DMS 273 (cell line): ENCODE measurements at regions not wholly inside any gene's neighbourhood (a gene's known extent, or its start where the extent isn't known, plus 50 kb on each side); places are given as distances from the start of the nearest gene placed in this dataset.

Experiments
- DNase-seq: peaks from one replicate; lab custom pipeline; 2025; ENCODE audit not compliant: unreplicated experiment; lab: John Stamatoyannopoulos, UW

- no peak for DNase-seq
Measured at GRCh38 chr11:115765803-115766239, 261.6 kb upstream of the CADM1 start.

DNA sequence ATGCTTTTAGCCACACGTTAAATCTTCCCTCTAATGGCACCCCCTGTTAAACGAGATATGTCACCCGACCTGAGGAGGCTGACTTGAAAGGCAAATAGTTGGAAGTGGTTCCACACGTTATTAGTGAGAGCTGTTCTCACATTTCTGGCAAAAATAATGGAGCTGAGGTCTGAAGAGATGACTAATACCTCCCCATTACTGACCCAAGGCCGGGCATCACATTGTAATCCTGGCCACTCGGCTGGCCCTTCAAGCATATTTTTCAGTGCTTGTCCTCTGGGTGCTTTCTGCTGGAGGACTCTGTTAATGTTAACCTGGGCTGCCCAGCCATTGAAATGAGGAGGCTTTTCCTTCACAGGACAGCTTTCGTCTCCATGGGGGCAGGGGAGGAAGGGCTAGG, 260.0 kb upstream of the CADM1 start:
- DNase-seq: no peak

- DNase-seq: no peak
Measured at GRCh38 chr11:115761817-115762216, 257.6 kb upstream of the CADM1 start.

DNA sequence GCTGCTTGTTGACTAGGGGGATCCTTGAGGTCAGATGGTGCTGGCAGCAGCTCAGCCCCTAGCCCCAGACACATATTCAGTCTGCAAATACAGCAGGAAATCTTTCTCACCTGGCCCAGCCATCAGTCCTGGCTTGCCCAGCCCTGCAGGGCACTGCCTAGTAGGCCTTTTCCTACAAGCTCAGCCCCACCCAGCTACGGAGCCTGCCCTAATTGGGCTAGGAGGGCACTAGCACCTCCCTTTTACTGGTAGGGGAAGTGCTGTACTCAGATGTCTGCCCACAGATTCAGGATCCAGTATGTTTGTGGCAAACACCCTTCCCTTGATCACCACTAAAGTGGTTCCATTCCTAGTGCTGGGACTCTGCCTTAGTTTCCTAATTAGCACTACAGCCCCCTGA, 257.1 kb upstream of the CADM1 start:
- peak; percentile 3 for DNase-seq

DNA sequence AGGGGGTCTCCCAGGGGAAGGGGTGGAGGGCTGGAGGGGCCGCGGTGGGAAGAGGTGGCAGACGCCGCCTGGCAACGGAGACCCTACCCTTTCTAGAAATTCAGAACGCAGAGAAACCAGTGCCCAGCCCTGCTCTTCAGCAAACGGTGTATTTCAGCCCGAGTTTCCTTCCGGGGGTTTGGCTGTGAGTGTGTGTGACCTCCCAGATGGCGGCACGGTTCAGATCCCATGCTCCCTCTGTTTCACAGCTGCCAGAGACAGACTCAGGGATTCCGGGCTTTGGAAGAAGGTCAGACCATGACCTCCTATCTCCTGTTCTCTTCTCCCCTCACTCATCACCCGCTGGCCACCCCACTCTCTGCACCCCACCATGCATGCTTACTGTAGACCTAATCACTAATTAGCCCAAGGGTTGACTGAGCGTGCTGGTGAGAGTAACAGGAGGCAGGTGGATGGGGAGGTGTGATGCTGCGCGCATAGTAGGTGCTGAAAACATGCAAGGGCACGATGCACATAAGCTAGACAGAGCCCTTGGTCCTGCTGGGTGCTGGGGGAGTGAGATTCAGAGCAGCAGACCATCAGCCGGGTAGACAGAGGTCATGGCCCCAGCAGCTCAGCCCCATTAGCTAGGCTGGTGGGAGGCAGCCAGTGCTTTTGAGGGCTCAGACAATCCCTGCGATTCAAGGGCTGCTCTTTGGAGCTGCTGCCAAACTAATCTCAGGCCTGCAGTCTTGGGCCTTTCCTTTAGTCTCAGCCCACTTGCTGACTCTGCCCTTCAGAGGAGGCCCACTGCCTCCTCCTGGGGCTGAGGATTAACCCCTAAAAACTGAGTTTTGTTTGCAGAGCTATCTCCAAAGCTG, 256.5 kb upstream of the CADM1 start:
- peak; percentile 51 for DNase-seq

GRCh38 chr11:115759622-115760460, 255.6 kb upstream of the CADM1 start:
- DNase-seq: peak; percentile 51

GRCh38 chr11:115758011-115758410, 253.8 kb upstream of the CADM1 start:
- DNase-seq: no peak

GRCh38 chr11:115751243-115752015, 247.2 kb upstream of the CADM1 start:
- DNase-seq: no peak

DNA sequence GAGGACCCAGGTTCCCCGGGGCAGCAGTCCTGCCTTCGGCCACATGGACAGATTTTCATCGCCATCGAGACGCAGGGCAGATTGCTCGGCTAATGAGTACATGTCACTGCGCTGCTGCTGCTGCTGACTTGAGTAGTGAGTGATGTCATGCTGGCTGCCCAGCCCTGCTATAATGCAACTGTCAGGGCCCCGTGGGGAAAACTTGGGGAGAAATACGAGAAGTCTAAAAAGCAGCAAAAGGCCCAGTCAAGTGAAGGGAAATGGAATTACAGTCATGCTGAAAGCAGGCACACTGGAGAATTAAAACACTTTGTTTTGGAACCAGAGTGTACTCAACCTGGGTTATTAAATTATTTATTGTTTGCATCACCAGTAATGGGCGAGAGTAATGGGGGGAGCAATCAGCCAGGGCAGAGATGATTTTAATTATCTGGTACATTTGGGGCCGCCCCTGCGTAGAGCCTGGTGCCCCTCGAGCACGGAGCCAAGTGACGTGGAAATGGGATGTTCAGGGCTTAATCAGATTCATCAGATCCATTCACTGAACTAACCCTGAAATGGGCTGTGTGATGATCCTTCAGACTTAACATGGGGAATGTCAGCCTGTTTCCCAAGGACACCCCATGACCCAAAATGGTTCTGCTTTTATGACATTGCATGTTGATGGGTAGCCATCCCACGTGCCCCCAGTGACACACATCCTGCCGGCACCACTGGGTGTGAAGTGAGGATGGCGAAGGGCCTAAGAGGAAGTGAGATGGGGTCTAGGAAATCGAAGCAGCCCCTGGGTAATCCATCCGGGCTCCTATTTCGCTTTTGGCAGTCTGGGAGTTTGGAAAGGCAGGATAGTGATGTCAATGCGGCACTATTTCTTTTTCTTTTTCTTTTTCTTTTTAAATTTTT, 241.6 kb upstream of the CADM1 start:
- DNase-seq: no peak

DNA sequence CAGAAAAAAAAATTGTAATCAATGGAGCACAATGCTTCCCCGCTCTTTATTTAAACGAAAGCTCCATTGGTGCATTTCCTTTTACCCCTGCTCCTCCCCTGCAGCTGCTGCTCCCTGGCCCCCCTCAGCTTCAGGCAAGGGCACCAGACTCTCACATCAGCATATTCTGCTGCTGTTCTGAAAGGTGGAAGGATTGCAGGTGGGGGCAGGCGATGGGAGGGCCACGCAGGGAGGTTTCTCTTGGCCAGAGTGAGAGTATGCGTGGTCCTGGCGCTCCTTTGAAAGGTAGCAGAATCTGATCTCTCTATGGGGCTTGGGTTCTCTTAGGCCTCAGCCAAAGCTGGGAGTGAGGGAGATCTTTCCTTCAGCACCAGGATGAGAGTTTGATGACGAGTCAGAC, 240.9 kb upstream of the CADM1 start:
- DNase-seq: no peak

DNA sequence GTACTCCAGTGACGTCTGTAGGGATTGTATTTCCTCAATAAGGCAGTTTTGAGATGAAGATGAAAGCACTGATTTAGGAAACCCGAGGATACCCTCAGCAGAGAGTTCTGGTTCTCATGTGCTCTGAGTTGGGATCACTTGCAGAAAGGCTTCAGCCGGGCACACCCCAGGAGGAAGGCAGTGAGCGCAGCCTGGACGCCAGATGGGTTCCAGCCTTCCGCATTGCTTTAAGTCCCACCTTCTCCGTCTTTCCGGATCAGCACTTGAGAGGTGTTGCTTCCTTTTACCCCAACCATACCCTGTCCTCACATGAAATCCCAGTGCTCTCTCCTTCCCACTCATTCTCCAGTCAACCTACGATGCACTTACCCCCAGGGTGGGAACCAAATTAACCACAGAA, 239.5 kb upstream of the CADM1 start:
- DNase-seq: no peak

- DNase-seq: no peak
Measured at GRCh38 chr11:115741376-115742107, 237.3 kb upstream of the CADM1 start.

DNA sequence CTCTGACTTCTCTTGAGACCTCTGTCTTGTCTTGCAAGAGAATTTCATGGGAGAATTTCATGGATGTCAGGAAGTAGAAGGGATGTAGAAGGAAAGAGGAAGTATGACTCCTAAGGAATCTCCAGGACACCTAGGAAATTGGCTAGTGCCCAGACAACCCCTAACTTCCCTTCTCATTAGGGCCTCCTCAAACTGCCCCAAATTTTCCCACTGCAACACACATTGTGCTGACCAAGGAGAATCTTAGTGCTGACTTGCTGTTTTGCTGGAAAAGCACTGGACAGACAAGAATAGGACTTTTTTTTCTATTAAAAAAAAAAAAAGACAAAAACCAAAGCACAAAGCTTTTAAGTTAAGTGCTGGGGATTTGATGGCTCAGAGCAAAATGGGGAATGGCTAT, 236.1 kb upstream of the CADM1 start:
- no peak for DNase-seq

DNA sequence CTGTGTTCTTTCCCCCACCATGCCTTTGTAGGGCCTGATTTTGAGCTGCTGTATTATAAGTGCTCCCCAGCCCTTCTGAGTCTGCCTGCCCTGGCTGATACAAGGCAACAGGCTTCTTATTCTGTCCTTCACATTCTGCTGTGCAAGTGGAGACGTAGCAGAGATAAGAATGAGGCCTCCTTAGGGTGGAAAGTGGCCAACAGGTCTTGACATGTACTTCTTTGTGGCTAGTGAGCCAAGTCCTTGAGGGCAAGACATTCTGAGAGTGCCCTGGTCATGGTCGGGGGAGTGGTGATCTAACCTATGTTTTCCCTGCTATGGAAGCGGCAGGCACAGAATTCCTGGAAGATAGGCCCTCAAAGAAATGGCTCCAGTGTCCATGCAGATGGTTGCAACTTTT, 235.7 kb upstream of the CADM1 start:
- DNase-seq: no peak

DNA sequence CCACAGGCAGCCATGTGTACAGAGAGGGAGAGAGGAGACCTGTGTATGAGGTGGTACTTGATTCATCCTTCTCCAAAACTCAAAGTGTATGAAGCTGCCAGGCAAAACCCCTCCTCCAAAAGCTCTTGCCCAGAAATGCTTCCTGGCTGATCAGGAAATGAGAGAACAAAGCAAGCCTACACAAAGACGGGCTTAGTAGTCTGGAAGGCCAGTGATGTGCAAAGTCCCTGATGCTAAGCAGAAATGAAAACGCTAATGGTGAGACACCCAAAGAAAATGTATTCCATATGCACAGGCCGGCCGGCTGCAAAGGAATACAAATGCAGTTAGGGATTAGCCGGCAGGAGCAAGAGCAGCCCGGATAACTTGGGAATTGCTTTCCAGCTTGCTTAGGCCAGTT, 234.9 kb upstream of the CADM1 start:
- DNase-seq: no peak

DNA sequence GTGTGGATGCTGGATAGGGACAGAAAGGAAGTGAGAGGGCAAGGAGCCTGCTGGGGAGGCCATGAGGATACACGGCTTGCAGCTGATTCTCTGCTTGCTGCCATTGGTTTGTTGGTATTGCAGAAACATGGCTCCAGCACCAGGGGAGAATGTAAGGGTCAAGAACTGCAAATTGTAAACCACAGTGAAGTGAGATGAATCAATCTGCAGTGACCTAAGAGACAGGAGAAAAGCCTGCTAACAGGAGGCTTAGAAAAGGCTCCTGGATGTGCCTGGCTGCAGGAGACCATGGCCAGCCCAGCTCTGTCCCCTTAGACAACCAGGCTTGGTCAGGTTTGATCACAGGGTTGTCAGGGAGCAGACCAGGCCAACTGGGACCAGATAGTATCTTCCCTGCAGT, 233.7 kb upstream of the CADM1 start:
- DNase-seq: no peak

GRCh38 chr11:115736146-115736545, 231.9 kb upstream of the CADM1 start:
- no peak for DNase-seq

- DNase-seq: no peak
Measured at GRCh38 chr11:115724666-115725065, 220.5 kb upstream of the CADM1 start.

DNA sequence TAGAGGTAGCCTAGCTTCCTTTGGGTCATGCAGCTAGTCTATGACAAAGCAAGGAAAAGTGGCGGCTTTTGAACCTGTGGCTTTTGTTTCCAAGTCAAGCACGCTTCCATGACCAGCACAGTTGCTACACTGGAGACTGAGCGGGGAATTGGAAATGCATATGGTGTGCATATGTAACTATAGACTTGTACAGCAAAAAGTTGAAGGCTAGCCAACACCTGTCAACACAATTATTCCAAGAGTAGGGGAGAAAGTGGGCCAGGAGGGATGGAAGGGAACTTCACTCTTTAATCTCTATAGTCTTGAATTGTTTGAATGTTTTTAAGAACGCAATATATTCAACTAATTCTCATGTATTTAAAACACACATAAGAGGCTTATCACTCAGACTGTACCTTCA, 218.5 kb upstream of the CADM1 start:
- DNase-seq: peak; percentile 66
